Testis (tissue), 2 donors: ENCODE measurements at regions not wholly inside any gene's neighbourhood (a gene's known extent, or its start where the extent isn't known, plus 50 kb on each side); places are given as distances from the start of the nearest gene placed in this dataset.

ENCODE experiments used
- DNase-seq: peaks from one replicate; pipeline ENCODE4 v3.0.0-alpha.2; 2019
- H3K27ac ChIP-seq, 2 donors: fragments of 200-600 bp; sonication (generic); one replicate each; pipeline ENCODE4 v1.5.1; 2019
- H3K27me3 ChIP-seq: fragments of 200-600 bp; sonication (generic); one replicate; pipeline ENCODE4 v1.5.1; 2019
- H3K36me3 ChIP-seq: fragments of 200-600 bp; sonication (generic); one replicate; pipeline ENCODE4 v1.5.1; 2017; ENCODE audit warnings: low read depth; ENCODE audit errors: missing control alignments
- H3K4me1 ChIP-seq: fragments of 200-600 bp; sonication (generic); one replicate; pipeline ENCODE4 v1.5.1; 2019
- H3K4me3 ChIP-seq, 2 donors: fragments of 200-600 bp; sonication (generic); one replicate each; pipeline ENCODE4 v1.5.1; 2017 to 2019
- H3K9me3 ChIP-seq: fragments of 200-600 bp; sonication (generic); one replicate; pipeline ENCODE4 v1.5.1; 2017
- POLR2A ChIP-seq: fragments of 450-650 bp; IDR thresholded peaks from one replicate; pipeline ENCODE4 v1.6.1; 2017; ENCODE audit warnings: antibody characterized with exemption, mild to moderate bottlenecking, moderate library complexity
- WGBS, 2 donors: methylation state at CpG; one replicate each; pipeline ENCODE4 v1.1.5; 2018; 5-methylcytosine and 5-hydroxymethylcytosine counted together
- intact Hi-C: fragments of 100-400 bp; cut with DNase I; formaldehyde crosslinking; loops from one replicate; pipeline ENCODE4 v1.15.1; 2023; ENCODE audit warnings: low total_unique reads
- TF ChIP-seq, protein P1 (sequence below), 3 experiments: fragments of 450-650 bp in 2 of 3; fragments of 200-600 bp in 1 of 3; sonication (generic) in 1 of 3; IDR thresholded peaks; one replicate each; pipeline ENCODE4 v1.5.1; 2016 to 2019; ENCODE audit warnings: antibody characterized with exemption in 3 of 3, mild to moderate bottlenecking in 2 of 3, moderate library complexity in 1 of 3

DNA sequence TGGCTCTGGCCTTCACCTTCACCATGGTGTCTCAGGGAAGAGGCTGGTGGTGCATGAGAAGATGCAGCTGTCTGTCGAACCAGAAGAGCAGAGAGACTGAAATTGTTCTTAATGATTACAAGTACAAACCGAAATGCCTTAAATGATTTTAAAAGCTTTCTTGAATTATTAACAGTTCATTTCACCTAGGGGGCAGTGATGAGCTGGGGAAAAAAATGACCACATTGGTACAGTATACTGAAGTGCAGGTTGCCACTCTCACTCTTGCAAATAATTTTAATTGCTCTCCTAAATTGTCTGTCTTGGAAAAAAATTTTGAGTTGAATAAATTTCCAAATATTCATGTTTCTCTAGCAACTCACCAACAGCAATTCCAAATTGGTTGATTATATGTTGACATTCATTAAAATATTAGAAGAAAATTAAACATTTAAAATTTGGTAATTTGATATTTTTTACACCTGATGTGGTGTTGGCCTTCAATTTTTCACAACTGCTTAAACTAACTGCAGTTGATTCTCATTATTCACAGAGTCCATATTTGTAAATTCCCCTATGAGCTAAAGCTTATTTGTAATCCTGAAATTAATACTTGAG lies 692.6 kb downstream of the ZWINT start:
- intact Hi-C loops: no loop called here
- TF ChIP-seq, protein P1, sequence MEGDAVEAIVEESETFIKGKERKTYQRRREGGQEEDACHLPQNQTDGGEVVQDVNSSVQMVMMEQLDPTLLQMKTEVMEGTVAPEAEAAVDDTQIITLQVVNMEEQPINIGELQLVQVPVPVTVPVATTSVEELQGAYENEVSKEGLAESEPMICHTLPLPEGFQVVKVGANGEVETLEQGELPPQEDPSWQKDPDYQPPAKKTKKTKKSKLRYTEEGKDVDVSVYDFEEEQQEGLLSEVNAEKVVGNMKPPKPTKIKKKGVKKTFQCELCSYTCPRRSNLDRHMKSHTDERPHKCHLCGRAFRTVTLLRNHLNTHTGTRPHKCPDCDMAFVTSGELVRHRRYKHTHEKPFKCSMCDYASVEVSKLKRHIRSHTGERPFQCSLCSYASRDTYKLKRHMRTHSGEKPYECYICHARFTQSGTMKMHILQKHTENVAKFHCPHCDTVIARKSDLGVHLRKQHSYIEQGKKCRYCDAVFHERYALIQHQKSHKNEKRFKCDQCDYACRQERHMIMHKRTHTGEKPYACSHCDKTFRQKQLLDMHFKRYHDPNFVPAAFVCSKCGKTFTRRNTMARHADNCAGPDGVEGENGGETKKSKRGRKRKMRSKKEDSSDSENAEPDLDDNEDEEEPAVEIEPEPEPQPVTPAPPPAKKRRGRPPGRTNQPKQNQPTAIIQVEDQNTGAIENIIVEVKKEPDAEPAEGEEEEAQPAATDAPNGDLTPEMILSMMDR (IDR thresholded peaks at IDR 0.05): peak in 2 of 3 experiments; percentile 5 to 40
- no peak for TF ChIP-seq POLR2A
- Histone ChIP-seq H3K27me3 (no peaks in the 10 kb centered on the region), H3K4me1 (no peaks in the 10 kb centered on the region), H3K27ac (no peak overlapping the region), H3K9me3 (no peaks in the 10 kb centered on the region), H3K36me3 (no peaks in the 10 kb centered on the region), H3K4me3 (no peak overlapping the region)
- whole genome bisulfite sequencing, 2 donors: 78 to 85% methylated on average over 2 of the region's 2 CpGs
- peak; percentile 33 for DNase-seq

DNA sequence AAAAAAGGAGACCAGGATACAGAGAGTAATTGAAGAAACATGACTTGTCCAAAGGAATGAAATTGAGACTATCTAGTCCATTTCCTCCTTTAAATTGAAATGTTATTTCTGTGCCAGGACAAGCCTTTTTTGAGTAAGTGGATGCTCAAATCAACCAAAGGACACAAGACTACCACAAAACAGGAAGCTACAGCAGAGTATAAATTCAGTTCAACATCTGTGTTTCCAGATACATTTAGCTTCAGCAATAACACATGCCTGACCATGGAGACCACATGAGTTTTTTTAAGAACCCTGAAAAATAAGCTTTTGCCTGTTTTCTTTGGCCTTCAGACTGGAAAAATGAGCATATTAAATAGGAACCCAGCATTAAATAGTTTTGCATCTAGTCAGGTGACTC lies 707.5 kb downstream of the ZWINT start:
- Histone ChIP-seq H3K36me3 (no peaks in the 10 kb centered on the region), H3K27me3 (no peaks in the 10 kb centered on the region), H3K4me1 (no peaks in the 10 kb centered on the region), H3K9me3 (no peaks in the 10 kb centered on the region), H3K27ac (no peak overlapping the region), H3K4me3 (no peak overlapping the region)
- intact Hi-C loops: no loop called here
- no peak for TF ChIP-seq POLR2A
- TF ChIP-seq, protein P1 (IDR thresholded peaks at IDR 0.05): no peak
- DNase-seq: no peak

DNA sequence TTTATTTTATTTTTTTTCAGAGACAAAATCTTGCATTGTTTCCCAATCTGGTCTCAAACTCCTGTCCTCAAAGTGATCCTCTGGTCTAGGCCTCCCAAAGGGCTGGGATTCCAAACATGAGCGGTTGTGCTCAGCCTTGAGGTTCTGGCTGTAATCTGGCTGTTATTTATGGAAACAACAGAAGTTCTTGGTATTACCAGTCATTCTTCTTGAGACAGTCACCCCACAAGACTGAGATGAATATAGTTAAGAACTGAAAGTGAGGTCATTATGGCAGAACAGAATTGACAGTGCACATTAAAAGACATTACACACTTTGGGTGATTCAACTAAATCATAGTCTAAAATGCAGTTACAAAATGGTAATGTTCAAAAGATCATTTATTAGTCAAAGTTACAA lies 719.5 kb downstream of the ZWINT start:
- Histone ChIP-seq H3K4me3 (no peak overlapping the region), H3K9me3 (no peaks in the 10 kb centered on the region), H3K36me3 (no peaks in the 10 kb centered on the region), H3K27me3 (no peaks in the 10 kb centered on the region), H3K27ac (no peak overlapping the region), H3K4me1 (no peaks in the 10 kb centered on the region)
- WGBS, 2 donors: 83 to 97% methylated on average over 1 of the region's 1 CpG
- no peak for DNase-seq
- intact Hi-C loops: no loop called here
- TF ChIP-seq, protein P1 (IDR thresholded peaks at IDR 0.05): no peak
- TF ChIP-seq POLR2A: no peak

DNA sequence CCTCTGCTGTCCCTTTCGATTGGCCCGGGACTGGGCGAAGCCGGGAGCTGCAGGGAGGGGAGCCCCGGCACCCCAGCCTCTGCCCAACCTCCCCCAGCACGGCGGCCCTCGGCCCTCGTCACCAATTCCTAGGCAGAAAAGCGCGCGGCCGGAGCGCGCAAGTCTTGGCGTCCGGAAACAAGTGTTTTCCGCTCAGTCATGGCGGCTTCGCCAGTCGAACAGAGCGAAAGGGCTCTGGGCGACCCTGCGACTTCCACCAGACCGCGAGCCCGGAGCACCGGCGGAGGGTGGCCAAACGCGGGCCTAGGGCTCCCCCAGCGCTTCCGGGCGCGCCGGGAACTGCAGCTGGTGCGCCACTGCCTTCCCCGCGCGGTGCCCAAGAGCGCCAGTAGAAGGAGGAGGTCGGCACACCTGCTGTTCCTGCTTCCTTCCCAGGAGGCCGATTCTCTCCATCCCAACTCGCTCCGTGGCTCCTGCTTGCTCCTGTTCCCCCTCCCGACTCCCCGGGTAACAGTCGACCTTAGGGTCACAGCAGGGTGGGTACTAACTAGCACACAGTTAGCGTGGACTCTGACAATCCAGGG lies 729.9 kb downstream of the ZWINT start:
- 1 to 6% methylated on average over 2 to 43 of the region's 49 CpGs for WGBS, 2 donors
- Histone ChIP-seq H3K4me1 (no peaks in the 10 kb centered on the region), H3K4me3 (peak overlapping the region; percentile 49 to 57), H3K27me3 (no peaks in the 10 kb centered on the region), H3K36me3 (no peaks in the 10 kb centered on the region), H3K9me3 (no peaks in the 10 kb centered on the region), H3K27ac (no peak overlapping the region)
- DNase-seq: peak; percentile 71
- TF ChIP-seq, protein P1 (IDR thresholded peaks at IDR 0.05): peak; percentile 37 to 57 (median 42)
- TF ChIP-seq POLR2A: no peak
- intact Hi-C loops: no loop called here
